ENCODE measurements at regions not wholly inside any gene's neighbourhood (a gene's known extent, or its start where the extent isn't known, plus 50 kb on each side); places are given as distances from the start of the nearest gene placed in this dataset.

GRCh38 chr5:18872978-18873377, 1115.0 kb downstream of the CDH18 start:
- Histone ChIP-seq H3K36me3 (no peaks in the 10 kb centered on the region), H3K9me3 (no peaks in the 10 kb centered on the region), H3K4me1 (no peaks in the 10 kb centered on the region), H3K27me3 (no peaks in the 10 kb centered on the region), H3K27ac (no peak overlapping the region), H3K4me3 (no peak overlapping the region)
- no peak for DNase-seq
- no peak for TF ChIP-seq POLR2A (IDR thresholded peaks at IDR 0.05)
- TF ChIP-seq POLR2AphosphoS5 (IDR thresholded peaks at IDR 0.05): no peak
- TF ChIP-seq EP300 (IDR thresholded peaks at IDR 0.05): no peak
- TF ChIP-seq CTCF (IDR thresholded peaks at IDR 0.05): no peak
- WGBS, 5 donors: 54 to 70% (median 63%) methylated on average over 3 to 6 of the region's 6 CpGs
- intact Hi-C loops (cut with DNase I; ENCODE audit: low total_unique reads): no loop called here

- Histone ChIP-seq H3K4me1 (no peaks in the 10 kb centered on the region), H3K36me3 (no peaks in the 10 kb centered on the region), H3K27me3 (no peaks in the 10 kb centered on the region), H3K27ac (no peak overlapping the region), H3K4me3 (no peak overlapping the region), H3K9me3 (no peaks in the 10 kb centered on the region)
- DNase-seq: no peak
- TF ChIP-seq CTCF (IDR thresholded peaks at IDR 0.05): no peak
- TF ChIP-seq POLR2AphosphoS5 (IDR thresholded peaks at IDR 0.05): no peak
- TF ChIP-seq EP300 (IDR thresholded peaks at IDR 0.05): no peak
- no peak for TF ChIP-seq POLR2A (IDR thresholded peaks at IDR 0.05)
- intact Hi-C loops (cut with DNase I; ENCODE audit: low total_unique reads): no loop called here
- 52 to 72% (median 63%) methylated on average over 1 of the region's 1 CpG for WGBS, 5 donors
Observed at GRCh38 chr5:18876565-18876964, 1111.4 kb downstream of the CDH18 start.

- TF ChIP-seq POLR2AphosphoS5 (IDR thresholded peaks at IDR 0.05) (no peak), CTCF (IDR thresholded peaks at IDR 0.05) (no peak), POLR2A (IDR thresholded peaks at IDR 0.05) (no peak), EP300 (IDR thresholded peaks at IDR 0.05) (no peak)
- Histone ChIP-seq H3K27me3 (no peaks in the 10 kb centered on the region), H3K36me3 (no peaks in the 10 kb centered on the region), H3K4me1 (no peaks in the 10 kb centered on the region), H3K27ac (no peak overlapping the region), H3K4me3 (no peak overlapping the region), H3K9me3 (no peaks in the 10 kb centered on the region)
- WGBS, 5 donors: 93 to 100% (median 97%) methylated on average over 1 of the region's 1 CpG
- no peak for DNase-seq
- intact Hi-C loops (cut with DNase I; ENCODE audit: low total_unique reads): no loop called here
Observed at GRCh38 chr5:18881615-18882014, 1106.4 kb downstream of the CDH18 start.

- TF ChIP-seq POLR2A (IDR thresholded peaks at IDR 0.05) (no peak), CTCF (IDR thresholded peaks at IDR 0.05) (no peak)
- H3K9me3 ChIP-seq: no peaks in the 10 kb centered on the region
- no peaks in the 10 kb centered on the region for H3K36me3 ChIP-seq
- intact Hi-C loops (cut with DNase I; ENCODE audit: low total_unique reads): no loop called here
- DNase-seq: no peak
- no peaks in the 10 kb centered on the region for H3K27me3 ChIP-seq
- H3K4me3 ChIP-seq: no peak overlapping the region
- no peak overlapping the region for H3K27ac ChIP-seq
- 61 to 69% (median 66%) methylated on average over 3 of the region's 3 CpGs for WGBS, 5 donors
- H3K4me1 ChIP-seq: no peaks in the 10 kb centered on the region
Observed at GRCh38 chr5:18882154-18882553, 1105.8 kb downstream of the CDH18 start.

- intact Hi-C loops (cut with DNase I; ENCODE audit: low total_unique reads): no loop called here
- no peak for DNase-seq
- H3K9me3 ChIP-seq: peaks cover 0 to 28% (median 10%) of the 10 kb centered on the region in 4 donors
- no peaks in the 10 kb centered on the region for H3K4me1 ChIP-seq
- no peaks in the 10 kb centered on the region for H3K36me3 ChIP-seq
- no peak overlapping the region for H3K27ac ChIP-seq
- no peak for TF ChIP-seq POLR2AphosphoS5 (IDR thresholded peaks at IDR 0.05)
- no peak for TF ChIP-seq CTCF (IDR thresholded peaks at IDR 0.05)
- TF ChIP-seq EP300 (IDR thresholded peaks at IDR 0.05): no peak
- no peak for TF ChIP-seq POLR2A (IDR thresholded peaks at IDR 0.05)
- H3K27me3 ChIP-seq: no peaks in the 10 kb centered on the region
- no peak overlapping the region for H3K4me3 ChIP-seq
Observed at GRCh38 chr5:18888821-18889220, 1099.2 kb downstream of the CDH18 start.
